Stimulated activated memory B cell treated with anti-CD40 and anti-IgM and Interleukin-4, amounts not matched to agents 10 μg/mL and 1 μg/mL and 100 μg/mL, for 72 hours (primary cell): ENCODE measurements at regions not wholly inside any gene's neighbourhood (a gene's known extent, or its start where the extent isn't known, plus 50 kb on each side); places are given as distances from the start of the nearest gene placed in this dataset.

ENCODE experiments used
- ATAC-seq: fragments of 150-1000 bp; cut with Tn5 transposase; 2 replicates; pipeline ENCODE4 v1.10.0; 2021
- H3K27ac Mint-ChIP-seq: one replicate; pipeline ENCODE4 v1.8.0; 2022; ENCODE audit warnings: mild to moderate bottlenecking, mixed read lengths
- H3K27me3 Mint-ChIP-seq: one replicate; pipeline ENCODE4 v1.8.0; 2022; ENCODE audit warnings: mixed read lengths
- H3K36me3 Mint-ChIP-seq: one replicate; pipeline ENCODE4 v1.8.0; 2022; ENCODE audit warnings: mixed read lengths
- H3K4me1 Mint-ChIP-seq: one replicate; pipeline ENCODE4 v1.8.0; 2022; ENCODE audit warnings: mixed read lengths
- H3K4me3 Mint-ChIP-seq: one replicate; pipeline ENCODE4 v1.8.0; 2022; ENCODE audit warnings: mild to moderate bottlenecking, moderate library complexity, mixed read lengths
- H3K9me3 Mint-ChIP-seq: one replicate; pipeline ENCODE4 v1.8.0; 2022; ENCODE audit warnings: mixed read lengths

DNA sequence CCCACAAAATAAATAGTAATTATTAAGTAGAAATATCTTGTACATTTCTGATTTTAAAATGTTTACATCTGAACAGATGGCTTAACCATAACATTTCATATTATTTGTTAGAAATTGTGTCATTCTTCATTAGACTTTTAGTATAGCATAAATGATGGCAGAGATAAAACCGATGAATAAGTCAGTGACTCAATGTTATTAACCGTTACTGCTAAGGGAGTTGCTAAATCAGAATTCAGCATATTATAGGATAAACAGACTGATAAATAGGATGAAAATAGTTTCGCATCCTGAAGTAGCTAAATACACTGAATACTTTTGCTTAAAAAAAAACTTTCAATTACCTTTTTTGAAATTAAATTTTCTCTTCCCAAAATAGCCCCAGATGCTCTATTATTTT, 610.6 kb upstream of the ZP4 start:
- Mint-ChIP-seq H3K27me3 (no peaks in the 10 kb centered on the region), H3K36me3 (no peaks in the 10 kb centered on the region), H3K9me3 (peaks cover 9% of the 10 kb centered on the region), H3K4me3 (no peak overlapping the region), H3K27ac (no peak overlapping the region), H3K4me1 (no peaks in the 10 kb centered on the region)
- no peak for ATAC-seq

DNA sequence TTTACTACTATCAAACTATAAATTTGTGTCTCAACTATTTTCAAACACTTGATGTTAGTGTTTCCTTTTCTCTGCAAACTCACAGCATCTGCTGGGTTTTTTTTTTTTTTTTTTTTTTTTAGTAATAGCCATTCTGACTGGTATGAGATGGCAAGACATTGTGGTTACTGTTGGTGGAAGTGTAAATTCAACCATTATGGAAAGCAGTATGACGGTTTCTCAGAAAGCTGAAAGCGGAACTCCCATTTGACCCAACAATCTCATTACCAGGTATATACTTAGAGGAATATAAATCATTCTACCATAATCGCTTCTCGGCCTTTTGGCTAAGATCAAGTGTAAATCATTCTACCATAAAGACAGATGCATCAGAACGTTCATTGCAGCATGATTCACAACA, 608.3 kb upstream of the ZP4 start:
- H3K27me3 Mint-ChIP-seq = no peaks in the 10 kb centered on the region
- H3K9me3 Mint-ChIP-seq = peaks cover 9% of the 10 kb centered on the region
- no peak overlapping the region for H3K4me3 Mint-ChIP-seq
- H3K36me3 Mint-ChIP-seq = no peaks in the 10 kb centered on the region
- H3K4me1 Mint-ChIP-seq = no peaks in the 10 kb centered on the region
- H3K27ac Mint-ChIP-seq = no peak overlapping the region
- ATAC-seq = no peak

DNA sequence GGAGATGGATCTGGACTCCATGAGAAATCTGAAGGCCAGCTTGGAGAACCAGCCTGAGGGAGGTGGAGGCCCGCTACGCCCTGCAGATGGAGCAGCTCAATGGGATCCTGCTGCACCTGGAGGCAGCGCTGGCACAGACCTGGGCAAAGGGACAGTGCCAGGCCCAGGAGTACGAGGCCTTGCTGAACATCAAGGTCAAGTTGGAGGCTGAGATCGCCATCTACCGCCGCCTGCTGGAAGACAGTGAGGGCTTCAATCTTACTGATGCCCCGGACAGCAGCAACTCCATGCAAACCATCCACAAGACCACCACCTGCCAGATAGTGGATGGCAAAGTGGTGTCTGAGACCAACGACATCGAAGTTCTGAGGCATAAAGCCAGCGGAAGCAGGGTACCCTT, 601.5 kb upstream of the ZP4 start:
- H3K4me3 Mint-ChIP-seq = no peak overlapping the region
- no peaks in the 10 kb centered on the region for H3K36me3 Mint-ChIP-seq
- no peaks in the 10 kb centered on the region for H3K9me3 Mint-ChIP-seq
- H3K4me1 Mint-ChIP-seq = no peaks in the 10 kb centered on the region
- no peak overlapping the region for H3K27ac Mint-ChIP-seq
- no peaks in the 10 kb centered on the region for H3K27me3 Mint-ChIP-seq
- no peak for ATAC-seq

DNA sequence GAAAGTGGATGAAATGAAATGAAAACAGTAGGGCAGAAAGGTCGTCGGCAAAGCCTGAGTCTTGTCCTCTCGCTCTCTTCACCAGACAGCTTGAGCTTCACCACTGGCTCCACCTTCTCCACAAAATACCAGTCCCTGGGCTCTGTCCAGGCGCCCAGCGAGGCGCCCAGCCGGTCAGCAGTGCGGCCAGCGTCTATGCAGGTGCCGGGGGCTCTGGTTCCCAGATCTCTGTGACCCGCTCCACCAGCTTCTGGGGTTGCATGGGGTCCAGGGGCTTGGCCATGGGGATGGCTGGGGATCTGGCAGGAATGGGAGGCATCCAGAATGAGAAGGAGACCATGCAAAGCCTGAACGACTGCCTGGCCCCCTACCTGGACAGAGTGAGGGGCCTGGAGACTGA, 600.5 kb upstream of the ZP4 start:
- H3K4me1 Mint-ChIP-seq = no peaks in the 10 kb centered on the region
- H3K9me3 Mint-ChIP-seq = no peaks in the 10 kb centered on the region
- H3K36me3 Mint-ChIP-seq = no peaks in the 10 kb centered on the region
- no peak for ATAC-seq
- no peaks in the 10 kb centered on the region for H3K27me3 Mint-ChIP-seq
- H3K27ac Mint-ChIP-seq = no peak overlapping the region
- H3K4me3 Mint-ChIP-seq = no peak overlapping the region

DNA sequence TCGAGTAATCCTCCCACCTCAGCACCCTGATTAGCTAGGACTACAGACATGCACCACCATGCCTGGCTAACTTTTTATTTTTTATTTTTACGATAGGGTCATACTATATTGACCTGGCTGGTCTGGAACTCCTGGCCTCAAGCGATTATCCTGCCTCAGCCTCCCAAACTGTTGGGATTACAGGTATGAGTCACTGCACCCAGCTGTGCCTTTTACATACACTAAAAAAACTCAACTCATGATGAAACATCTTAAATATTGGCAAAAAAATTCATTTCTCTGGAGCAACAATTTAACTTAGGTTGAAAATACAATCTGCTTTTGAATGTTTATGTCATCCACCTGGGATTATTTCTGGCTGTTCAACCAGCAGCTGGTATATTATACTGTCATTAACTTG, 598.3 kb upstream of the ZP4 start:
- Mint-ChIP-seq H3K27me3 (no peaks in the 10 kb centered on the region), H3K36me3 (no peaks in the 10 kb centered on the region), H3K4me3 (no peak overlapping the region), H3K9me3 (no peaks in the 10 kb centered on the region), H3K4me1 (no peaks in the 10 kb centered on the region), H3K27ac (no peak overlapping the region)
- ATAC-seq = no peak

DNA sequence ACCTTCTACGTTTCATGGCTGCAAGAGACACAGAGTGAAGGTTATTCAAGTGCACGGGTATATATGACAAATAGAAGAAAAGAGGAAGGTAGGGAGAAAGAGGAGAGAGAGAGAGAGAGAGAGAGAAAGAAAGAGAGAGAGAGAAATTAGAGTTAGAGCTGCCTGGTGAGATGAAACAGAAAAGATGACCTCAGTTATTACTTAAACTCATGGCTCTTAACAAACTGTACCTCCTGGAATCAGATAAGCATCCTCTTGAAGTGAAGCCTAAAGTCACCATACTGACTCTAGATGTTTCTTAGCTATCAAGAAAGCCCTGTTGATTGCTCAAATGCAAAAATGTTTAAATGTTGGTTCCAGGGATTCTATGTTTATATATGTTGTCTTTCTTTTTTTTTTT, 597.7 kb upstream of the ZP4 start:
- Mint-ChIP-seq H3K9me3 (no peaks in the 10 kb centered on the region), H3K36me3 (no peaks in the 10 kb centered on the region)

DNA sequence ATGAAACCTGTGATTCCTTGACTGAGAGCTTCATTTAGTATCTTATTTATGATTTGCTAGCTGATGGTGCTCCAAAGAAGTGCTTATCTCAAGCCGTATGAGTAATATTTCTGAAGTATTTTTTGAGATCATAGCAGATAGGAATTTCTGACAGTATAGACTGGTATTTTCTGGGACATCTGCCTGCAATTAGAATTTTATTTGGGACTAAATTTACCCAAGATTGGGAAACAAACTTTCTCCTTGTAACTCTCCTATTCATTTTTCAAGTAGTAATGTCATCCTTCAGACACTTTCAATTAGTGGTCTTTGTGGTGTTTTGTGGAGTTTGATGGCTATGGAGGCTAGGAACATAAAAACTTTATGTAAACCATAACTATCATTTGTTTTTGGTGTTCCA, 597.2 kb upstream of the ZP4 start:
- ATAC-seq = no peak
- no peak overlapping the region for H3K27ac Mint-ChIP-seq
- H3K9me3 Mint-ChIP-seq = no peaks in the 10 kb centered on the region

More for the DNA sequence above, 597.7 kb upstream of the ZP4 start:
- Mint-ChIP-seq H3K27ac (no peak overlapping the region), H3K4me1 (no peaks in the 10 kb centered on the region), H3K4me3 (no peak overlapping the region), H3K27me3 (no peaks in the 10 kb centered on the region)
- no peak for ATAC-seq

DNA sequence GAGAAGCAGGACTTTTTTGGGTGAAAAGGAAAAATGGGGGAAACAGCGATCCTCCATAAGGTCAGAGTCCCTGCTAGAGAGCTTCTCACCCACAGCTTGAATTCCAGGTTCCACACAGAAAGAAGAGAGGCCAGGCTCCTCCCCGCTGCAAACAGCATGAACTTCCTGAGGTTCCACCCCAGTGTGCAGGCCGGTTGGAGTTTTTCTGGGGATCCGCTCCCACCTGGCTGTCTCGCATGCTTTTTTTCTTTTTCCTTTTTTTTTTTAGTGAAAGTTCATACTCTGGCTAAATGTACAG, 595.1 kb upstream of the ZP4 start:
- no peaks in the 10 kb centered on the region for H3K4me1 Mint-ChIP-seq
- no peak overlapping the region for H3K27ac Mint-ChIP-seq
- ATAC-seq = no peak
- no peaks in the 10 kb centered on the region for H3K9me3 Mint-ChIP-seq
- no peak overlapping the region for H3K4me3 Mint-ChIP-seq
- H3K36me3 Mint-ChIP-seq = no peaks in the 10 kb centered on the region
- no peaks in the 10 kb centered on the region for H3K27me3 Mint-ChIP-seq

More for the DNA sequence above, 597.2 kb upstream of the ZP4 start:
- no peaks in the 10 kb centered on the region for H3K27me3 Mint-ChIP-seq
- no peaks in the 10 kb centered on the region for H3K4me1 Mint-ChIP-seq
- no peaks in the 10 kb centered on the region for H3K36me3 Mint-ChIP-seq
- H3K4me3 Mint-ChIP-seq = no peak overlapping the region

DNA sequence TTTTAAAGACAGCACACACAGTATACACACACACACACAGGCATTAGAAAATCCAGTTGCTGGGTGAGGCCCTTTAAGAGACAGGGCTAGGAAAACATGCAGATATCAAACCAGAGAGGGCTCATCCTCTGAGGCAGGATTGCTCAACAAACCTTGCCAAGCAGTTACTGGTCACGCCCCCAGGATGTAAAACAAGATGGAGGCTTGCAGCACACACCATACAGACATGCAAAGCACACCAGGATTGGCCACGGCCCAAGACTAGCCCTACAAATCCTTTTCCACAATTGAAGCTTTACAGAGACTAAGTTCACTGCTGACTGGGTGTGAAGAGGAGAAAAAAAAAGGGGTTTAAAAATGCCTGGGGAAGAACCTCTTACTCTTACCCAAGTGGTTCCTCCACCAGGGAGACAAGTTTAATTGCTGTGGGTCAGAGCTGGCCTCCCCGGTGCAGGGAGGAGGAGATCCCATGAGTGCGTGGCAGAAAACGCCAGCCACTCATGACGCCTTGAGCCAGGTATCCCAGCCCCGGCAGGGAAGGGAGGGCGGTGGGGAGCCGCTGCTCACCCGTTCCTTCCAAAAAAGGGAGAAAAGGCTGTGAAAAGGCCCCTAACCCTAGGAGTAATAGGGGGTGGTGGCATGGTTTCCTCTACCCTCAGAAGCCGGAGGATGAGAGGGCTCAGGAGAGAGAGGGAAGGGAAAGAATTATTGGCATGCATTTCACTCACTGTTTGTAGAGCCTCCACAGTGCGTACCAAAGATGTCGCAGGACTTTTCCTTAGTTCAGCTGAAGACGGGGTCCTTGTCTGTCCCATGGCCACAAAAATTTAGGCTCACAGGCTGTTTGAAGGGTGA, 594.6 kb upstream of the ZP4 start:
- Mint-ChIP-seq H3K9me3 (no peaks in the 10 kb centered on the region), H3K27ac (no peak overlapping the region), H3K36me3 (no peaks in the 10 kb centered on the region), H3K4me1 (no peaks in the 10 kb centered on the region), H3K4me3 (no peak overlapping the region), H3K27me3 (no peaks in the 10 kb centered on the region)
- peak; percentile 36 for ATAC-seq

DNA sequence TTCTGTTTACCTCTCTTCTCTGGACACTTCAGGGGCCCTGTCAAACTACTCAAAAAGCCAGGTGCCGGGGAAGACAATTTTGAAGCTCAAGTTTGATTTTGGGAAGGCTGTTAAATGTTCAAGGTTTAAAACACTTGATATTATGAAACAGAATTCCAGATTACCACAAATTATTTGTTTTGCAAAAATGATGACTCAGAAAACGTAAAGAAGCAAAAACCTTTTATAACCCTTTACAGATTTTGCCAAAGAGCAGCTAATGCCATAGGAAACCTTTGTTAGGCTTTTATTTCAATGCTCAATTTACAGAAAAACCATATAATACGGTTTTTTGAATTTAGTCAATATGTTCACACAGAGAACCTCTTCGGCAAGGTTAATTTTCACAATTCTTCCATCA, 593.4 kb upstream of the ZP4 start:
- no peak for ATAC-seq
- Mint-ChIP-seq H3K4me1 (no peaks in the 10 kb centered on the region), H3K9me3 (no peaks in the 10 kb centered on the region), H3K36me3 (no peaks in the 10 kb centered on the region), H3K4me3 (no peak overlapping the region), H3K27me3 (no peaks in the 10 kb centered on the region), H3K27ac (no peak overlapping the region)

DNA sequence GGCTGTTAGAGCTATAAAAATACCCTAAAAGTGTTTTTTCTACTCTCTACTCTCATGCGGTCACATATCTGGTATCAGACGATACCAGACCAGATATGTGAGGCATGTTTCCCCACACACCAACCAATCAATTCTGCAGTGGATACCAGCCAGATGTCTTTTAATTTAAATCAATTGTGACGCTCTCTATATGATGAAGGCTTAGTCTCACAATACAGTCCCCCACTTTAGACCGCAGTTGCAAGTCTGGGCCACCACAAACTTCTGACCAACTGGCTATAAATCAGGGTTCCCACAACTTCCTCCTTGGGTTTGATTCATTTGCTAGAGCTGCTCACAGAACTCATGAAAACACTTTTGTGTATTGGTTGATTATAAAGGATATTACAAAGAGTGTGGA, 586.1 kb upstream of the ZP4 start:
- no peak for ATAC-seq
- Mint-ChIP-seq H3K27me3 (no peaks in the 10 kb centered on the region), H3K9me3 (no peaks in the 10 kb centered on the region), H3K4me1 (no peaks in the 10 kb centered on the region), H3K27ac (no peak overlapping the region), H3K36me3 (no peaks in the 10 kb centered on the region), H3K4me3 (no peak overlapping the region)

DNA sequence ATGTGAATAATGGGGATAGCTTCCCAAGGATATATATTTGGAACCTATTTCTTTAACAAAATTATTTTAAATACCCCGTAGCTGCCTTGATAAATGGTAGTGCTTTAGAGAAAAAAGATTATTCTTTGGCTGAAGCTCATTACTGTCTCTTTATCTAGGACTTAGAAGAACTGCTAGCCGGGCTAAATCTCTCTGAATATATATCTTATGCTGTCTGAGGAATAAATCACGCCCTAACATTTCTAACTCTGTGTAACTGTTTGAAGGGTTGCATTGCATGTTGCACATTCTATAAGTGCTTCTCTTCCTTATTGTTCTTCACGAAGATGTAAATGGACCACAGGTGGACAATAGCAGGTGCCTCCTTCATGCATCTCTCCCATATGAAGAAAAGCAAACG, 585.0 kb upstream of the ZP4 start:
- Mint-ChIP-seq H3K27ac (no peak overlapping the region), H3K4me3 (no peak overlapping the region), H3K27me3 (no peaks in the 10 kb centered on the region), H3K36me3 (no peaks in the 10 kb centered on the region), H3K9me3 (no peaks in the 10 kb centered on the region), H3K4me1 (no peaks in the 10 kb centered on the region)
- no peak for ATAC-seq

DNA sequence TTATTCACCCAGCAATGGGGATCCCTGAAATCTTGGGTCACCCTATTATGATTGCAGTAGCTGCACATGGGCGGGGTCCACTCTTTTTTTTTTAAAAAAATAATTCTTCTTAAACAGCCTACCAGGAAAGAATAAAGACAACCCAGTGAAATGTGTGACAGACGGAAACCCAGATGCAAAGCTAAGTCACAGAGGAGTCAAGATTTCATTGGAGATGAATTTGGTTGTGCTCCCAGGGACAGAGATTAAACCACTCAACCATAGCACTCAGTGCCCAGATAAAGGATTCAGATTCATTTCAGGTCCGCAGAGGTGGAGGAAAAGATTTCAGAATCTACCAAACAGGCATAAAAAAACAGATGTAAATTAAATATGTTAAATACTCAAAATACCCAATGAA, 583.5 kb upstream of the ZP4 start:
- H3K36me3 Mint-ChIP-seq = no peaks in the 10 kb centered on the region
- ATAC-seq = no peak
- H3K4me3 Mint-ChIP-seq = no peak overlapping the region
- H3K27me3 Mint-ChIP-seq = no peaks in the 10 kb centered on the region
- no peaks in the 10 kb centered on the region for H3K9me3 Mint-ChIP-seq
- H3K4me1 Mint-ChIP-seq = no peaks in the 10 kb centered on the region
- no peak overlapping the region for H3K27ac Mint-ChIP-seq

DNA sequence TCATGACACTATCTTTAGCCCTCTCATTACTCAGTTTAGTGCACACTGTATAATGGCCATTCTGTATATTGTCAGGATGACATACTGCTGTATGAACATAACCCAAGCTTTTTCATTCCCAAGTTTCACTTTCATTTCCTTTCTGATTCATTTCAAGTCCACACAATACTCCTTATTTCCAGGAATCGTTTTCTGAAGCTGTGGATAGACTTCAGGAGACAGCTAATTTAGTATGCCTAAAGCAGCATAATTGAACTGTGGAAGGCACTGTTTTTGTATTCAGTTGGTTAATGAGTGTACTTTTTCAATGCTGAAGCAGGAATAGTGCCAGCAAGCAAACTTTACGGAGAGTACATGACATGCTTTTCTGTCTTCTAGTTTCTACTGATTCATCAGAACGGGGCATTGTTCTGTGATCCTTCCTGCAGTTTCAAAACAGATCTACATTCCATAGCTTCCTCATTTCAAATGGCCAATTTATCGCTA, 578.5 kb upstream of the ZP4 start:
- Mint-ChIP-seq H3K27ac (no peak overlapping the region), H3K4me1 (no peaks in the 10 kb centered on the region), H3K4me3 (no peak overlapping the region), H3K27me3 (no peaks in the 10 kb centered on the region), H3K36me3 (no peaks in the 10 kb centered on the region), H3K9me3 (peaks cover 7% of the 10 kb centered on the region)
- no peak for ATAC-seq

DNA sequence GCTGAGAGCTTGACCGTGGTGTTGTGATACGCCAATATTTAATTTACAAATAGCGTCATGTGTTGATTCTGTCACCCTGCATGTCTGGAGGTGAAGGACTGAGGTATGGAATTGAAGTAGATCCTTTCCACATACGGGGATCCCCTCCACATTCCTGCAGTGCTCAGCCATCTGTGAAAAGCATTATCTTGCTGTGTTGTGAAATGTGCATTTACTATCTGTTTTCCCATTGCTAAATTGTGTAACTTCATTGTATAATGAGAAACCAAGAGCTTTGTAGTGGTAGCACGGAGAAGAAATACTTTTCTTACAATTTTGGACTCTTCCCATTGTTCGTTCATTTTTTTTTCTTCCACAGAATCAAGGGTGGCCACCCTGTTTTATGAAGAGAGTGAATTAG, 577.3 kb upstream of the ZP4 start:
- Mint-ChIP-seq H3K9me3 (peaks cover 11% of the 10 kb centered on the region), H3K36me3 (no peaks in the 10 kb centered on the region), H3K27ac (no peak overlapping the region), H3K27me3 (no peaks in the 10 kb centered on the region), H3K4me1 (no peaks in the 10 kb centered on the region), H3K4me3 (no peak overlapping the region)
- ATAC-seq = no peak

DNA sequence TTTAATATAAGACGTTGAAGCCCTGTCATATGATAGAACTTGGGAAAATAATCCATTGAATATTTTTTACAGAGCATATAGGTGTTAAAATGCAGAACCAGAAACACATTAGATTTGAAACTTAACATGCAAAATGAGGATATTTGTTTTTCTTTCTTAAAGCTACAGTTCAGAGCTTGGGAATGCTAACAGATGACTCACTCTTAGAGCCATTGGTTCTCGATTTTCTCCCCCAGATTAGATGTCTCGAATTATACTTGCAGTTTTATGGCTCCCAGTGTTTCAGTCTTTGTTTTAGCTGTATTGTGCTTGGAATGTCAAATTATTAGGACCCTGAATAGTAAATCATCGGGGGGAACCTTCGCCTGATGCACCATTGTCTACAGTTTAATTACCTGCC, 575.7 kb upstream of the ZP4 start:
- Mint-ChIP-seq H3K4me1 (no peaks in the 10 kb centered on the region), H3K27me3 (no peaks in the 10 kb centered on the region), H3K9me3 (peaks cover 17% of the 10 kb centered on the region), H3K4me3 (no peak overlapping the region), H3K27ac (no peak overlapping the region), H3K36me3 (no peaks in the 10 kb centered on the region)
- no peak for ATAC-seq

DNA sequence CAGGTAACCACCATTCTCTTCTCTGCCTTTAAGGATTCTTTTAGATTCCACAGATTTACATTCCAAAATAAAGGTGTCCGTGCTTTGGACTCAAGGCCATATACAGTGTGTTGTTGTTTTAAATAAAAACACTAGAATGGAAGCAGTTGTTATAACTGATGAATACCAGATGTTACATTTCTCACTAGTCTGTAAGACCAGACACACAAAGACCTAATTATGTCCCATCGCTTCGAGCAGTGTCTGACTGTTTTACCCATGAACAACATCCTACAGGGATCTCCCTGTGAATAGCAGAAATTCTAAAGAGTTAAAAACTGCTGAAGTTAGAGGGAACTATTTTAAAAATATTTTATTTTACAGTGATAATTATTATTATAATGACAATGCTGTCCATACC, 574.7 kb upstream of the ZP4 start:
- H3K36me3 Mint-ChIP-seq = no peaks in the 10 kb centered on the region
- no peaks in the 10 kb centered on the region for H3K27me3 Mint-ChIP-seq
- H3K4me1 Mint-ChIP-seq = no peaks in the 10 kb centered on the region
- H3K27ac Mint-ChIP-seq = no peak overlapping the region
- no peak for ATAC-seq
- H3K4me3 Mint-ChIP-seq = no peak overlapping the region
- H3K9me3 Mint-ChIP-seq = peaks cover 17% of the 10 kb centered on the region
